ENCODE measurements at regions not wholly inside any gene's neighbourhood (a gene's known extent, or its start where the extent isn't known, plus 50 kb on each side); places are given as distances from the start of the nearest gene placed in this dataset.

GRCh38 chr18:60120231-60120750, 220.5 kb downstream of the PMAIP1 start:
- DNase-seq (ENCODE audit: low spot score) = no peak
- no peak for TF ChIP-seq CTCF (IDR thresholded peaks at IDR 0.05)
- Histone ChIP-seq H3K4me3 (no peak overlapping the region), H3K27ac (no peak overlapping the region)

- TF ChIP-seq CTCF (IDR thresholded peaks at IDR 0.05) = no peak
- Histone ChIP-seq H3K4me3 (no peak overlapping the region), H3K27ac (no peak overlapping the region)
- DNase-seq (ENCODE audit: low spot score) = no peak
These were observed 217.5 kb downstream of the PMAIP1 start for GRCh38 chr18:60117321-60117720.

- Histone ChIP-seq H3K27ac (no peak overlapping the region), H3K4me3 (no peak overlapping the region)
- no peak for DNase-seq (ENCODE audit: low spot score)
- no peak for TF ChIP-seq CTCF (IDR thresholded peaks at IDR 0.05)
These were observed 213.6 kb downstream of the PMAIP1 start for GRCh38 chr18:60113396-60113795.

- Histone ChIP-seq H3K4me3 (no peak overlapping the region), H3K27ac (no peak overlapping the region)
- TF ChIP-seq CTCF (IDR thresholded peaks at IDR 0.05) = no peak
- DNase-seq (ENCODE audit: low spot score) = no peak
These were observed 212.6 kb downstream of the PMAIP1 start for GRCh38 chr18:60112369-60112768.

GRCh38 chr18:60111525-60111924, 211.7 kb downstream of the PMAIP1 start:
- DNase-seq (ENCODE audit: low spot score) = no peak
- no peak overlapping the region for H3K27ac ChIP-seq
- no peak for TF ChIP-seq CTCF (IDR thresholded peaks at IDR 0.05)
- H3K4me3 ChIP-seq = no peak overlapping the region

- no peak for DNase-seq (ENCODE audit: low spot score)
- no peak for TF ChIP-seq CTCF (IDR thresholded peaks at IDR 0.05)
- no peak overlapping the region for H3K4me3 ChIP-seq
These were observed 211.0 kb downstream of the PMAIP1 start for GRCh38 chr18:60110836-60111235.

GRCh38 chr18:60100778-60101177, 201.0 kb downstream of the PMAIP1 start:
- no peak for DNase-seq (ENCODE audit: low spot score)
- no peak overlapping the region for H3K4me3 ChIP-seq

More at GRCh38 chr18:60110836-60111235, 211.0 kb downstream of the PMAIP1 start:
- H3K27ac ChIP-seq = no peak overlapping the region

More at GRCh38 chr18:60100778-60101177, 201.0 kb downstream of the PMAIP1 start:
- no peak overlapping the region for H3K27ac ChIP-seq
- TF ChIP-seq CTCF (IDR thresholded peaks at IDR 0.05) = no peak

All from coronary artery (tissue), 2 donors.